ENCODE measurements at regions not wholly inside any gene's neighbourhood (a gene's known extent, or its start where the extent isn't known, plus 50 kb on each side); places are given as distances from the start of the nearest gene placed in this dataset.

DNA sequence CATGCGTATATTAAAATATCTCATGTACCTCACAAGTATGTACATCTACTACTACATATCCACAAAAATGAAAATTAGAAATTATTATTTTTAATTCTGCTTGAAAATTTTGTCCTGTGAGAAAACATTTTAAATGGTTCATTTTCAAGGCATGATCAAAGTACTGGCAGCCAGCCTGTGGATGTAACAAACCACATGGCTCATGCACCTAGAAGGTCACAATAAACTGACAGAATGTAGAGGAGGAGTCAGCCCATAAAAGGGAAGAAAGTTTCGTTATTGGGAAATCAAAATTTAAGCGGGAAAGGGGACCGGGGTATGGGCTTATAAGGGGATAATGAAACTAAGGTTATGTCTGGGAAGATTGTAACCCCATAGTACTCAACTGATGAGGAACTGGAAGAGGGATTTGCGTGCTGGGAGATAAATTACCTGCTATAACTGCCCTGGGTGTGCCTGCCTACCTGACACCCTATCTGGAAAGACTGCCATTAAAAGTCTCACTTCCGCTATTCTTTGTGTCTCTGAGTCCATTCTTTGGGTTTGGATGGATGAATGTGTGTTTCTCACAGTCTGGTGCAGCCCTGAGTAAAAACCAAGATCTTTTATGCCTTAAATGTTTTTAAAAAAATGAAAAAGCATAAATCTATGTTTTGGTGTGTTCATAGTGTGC lies 62.2 kb upstream of the PCED1B start:
- TF ChIP-seq JUN (IDR thresholded peaks at IDR 0.05; ENCODE audit: borderline replicate concordance, insufficient read depth, insufficient read length, low read depth) (no peak), CTCF (IDR thresholded peaks at IDR 0.05; ENCODE audit: extremely low read depth in 1 of 2, insufficient read depth in 1 of 2, low read depth in 1 of 2, low read length in 2 of 2) (no peak), MAX (IDR thresholded peaks at IDR 0.05; ENCODE audit: insufficient read depth, insufficient read length) (no peak), POLR2A (IDR thresholded peaks at IDR 0.05; ENCODE audit: low read depth, low read length) (no peak), EZH2 (IDR thresholded peaks at IDR 0.05; ENCODE audit: borderline replicate concordance, low read depth, low read length, severe bottlenecking) (no peak)

Data from endothelial cell of umbilical vein (primary cell).